OCI-LY7 (cell line): ENCODE measurements at regions not wholly inside any gene's neighbourhood (a gene's known extent, or its start where the extent isn't known, plus 50 kb on each side); places are given as distances from the start of the nearest gene placed in this dataset.

Experiments used
- BruUV-seq: library from RNA; stranded (reverse); fragments of 400-500 nt; replicated peaks from 2 replicates; lab custom pipeline; 2021; lab: Mats Ljungman, UMichigan
- CTCF ChIA-PET: fragments of 300-600 bp; sonication (Branson Sonifier 250); formaldehyde crosslinking; loops from one replicate; lab custom pipeline; 2022; ENCODE audit warnings: antibody characterized with exemption; ENCODE audit not compliant: unreplicated experiment; lab: Charles Lee
- POLR2A ChIA-PET: fragments of 300-600 bp; sonication (Branson Sonifier 250); formaldehyde crosslinking; loops from one replicate; lab custom pipeline; 2022; ENCODE audit warnings: antibody characterized with exemption; lab: Charles Lee
- DNase-seq: peaks from one replicate; pipeline ENCODE4 v3.0.0-alpha.2; 2015; ENCODE audit warnings: low spot score
- H2AFZ ChIP-seq: fragments of 200-600 bp; sonication (generic), shearing (Covaris generic); 2 replicates; pipeline ENCODE4 v1.6.1; 2014; ENCODE audit warnings: mild to moderate bottlenecking, antibody characterized with exemption, low read length, moderate library complexity
- H3K27ac ChIP-seq: fragments of 200-600 bp; sonication (generic); 2 replicates; pipeline ENCODE4 v1.5.1; 2014; ENCODE audit warnings: mixed run types, low read depth, mild to moderate bottlenecking, moderate library complexity, low read length, inconsistent platforms; ENCODE audit not compliant: poor library complexity, severe bottlenecking
- H3K36me3 ChIP-seq: fragments of 200-600 bp; sonication (generic); 2 replicates; pipeline ENCODE4 v1.6.1; 2014; ENCODE audit warnings: mild to moderate bottlenecking, antibody characterized with exemption, low read length, moderate library complexity, mixed read lengths; ENCODE audit not compliant: insufficient read depth
- H3K4me1 ChIP-seq: fragments of 200-600 bp; sonication (generic); 2 replicates; pipeline ENCODE4 v1.5.1; 2014; ENCODE audit warnings: mild to moderate bottlenecking, low read length; ENCODE audit not compliant: insufficient read depth, poor library complexity, severe bottlenecking
- H3K4me2 ChIP-seq: fragments of 200-600 bp; sonication (generic); 2 replicates; pipeline ENCODE4 v1.6.1; 2014; ENCODE audit warnings: mild to moderate bottlenecking, low read length
- H3K4me3 ChIP-seq: fragments of 200-600 bp; sonication (generic); 2 replicates; pipeline ENCODE4 v1.5.1; 2014; ENCODE audit warnings: mild to moderate bottlenecking, low read depth, low read length; ENCODE audit not compliant: poor library complexity, severe bottlenecking
- H3K79me2 ChIP-seq: fragments of 200-600 bp; sonication (generic); 2 replicates; pipeline ENCODE4 v1.6.1; 2016; ENCODE audit warnings: low read depth, mild to moderate bottlenecking, low read length, moderate library complexity, mixed read lengths; ENCODE audit not compliant: insufficient read depth
- H3K9me2 ChIP-seq: fragments of 200-600 bp; sonication (generic); 2 replicates; pipeline ENCODE4 v1.6.1; 2016; ENCODE audit warnings: mild to moderate bottlenecking, low read length, mixed read lengths; ENCODE audit not compliant: insufficient read depth
- H3K9me3 ChIP-seq: fragments of 200-600 bp; sonication (generic); 2 replicates; pipeline ENCODE4 v1.6.1; 2014; ENCODE audit warnings: mild to moderate bottlenecking, mixed run types, low read length, mixed read lengths
- H4K20me1 ChIP-seq: fragments of 200-600 bp; sonication (generic); 2 replicates; pipeline ENCODE4 v1.6.1; 2014; ENCODE audit warnings: mild to moderate bottlenecking, antibody characterized with exemption, low read length, moderate library complexity, mixed read lengths; ENCODE audit not compliant: insufficient read depth
- EZH2phosphoT487 ChIP-seq: fragments of 200-600 bp; sonication (generic); IDR thresholded peaks from 2 replicates; pipeline ENCODE4 v1.6.1; 2018; ENCODE audit warnings: low read depth, borderline replicate concordance, mild to moderate bottlenecking, mixed run types, antibody characterized with exemption, low read length, moderate library complexity, mixed read lengths
- intact Hi-C: fragments of 100-400 bp; cut with micrococcal nuclease; formaldehyde crosslinking; loops from one replicate; pipeline ENCODE4 v1.10.0; 2022; ENCODE audit not compliant: unreplicated experiment
- TF ChIP-seq, protein P1 (sequence below): fragments of 200-600 bp; sonication (generic); conservative IDR thresholded peaks from 2 replicates; pipeline ENCODE4 v1.5.1; 2014; ENCODE audit warnings: mild to moderate bottlenecking, antibody characterized with exemption, low read length, moderate library complexity, mixed read lengths

DNA sequence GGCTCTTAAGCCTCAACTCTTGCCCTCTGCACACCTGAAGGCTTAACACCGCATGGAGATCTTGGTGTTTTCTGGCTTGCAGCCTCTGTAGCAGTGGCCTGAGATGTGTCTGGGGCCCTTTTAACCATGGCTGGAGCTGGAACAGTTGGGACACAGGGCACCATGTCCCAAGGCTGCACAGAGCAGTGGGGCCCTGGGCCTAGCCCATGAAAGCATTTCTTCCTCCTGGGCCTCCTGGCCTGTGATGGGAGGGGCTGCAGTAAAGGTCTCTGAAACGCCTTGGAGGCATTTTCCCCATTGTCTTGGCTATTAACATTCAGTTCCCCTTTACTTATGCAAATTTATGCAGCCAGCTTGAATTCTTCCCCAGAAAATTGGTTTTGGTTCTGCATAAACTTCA lies 735.5 kb upstream of the ALCAM start:
- Histone ChIP-seq H3K9me2 (no peaks in the 10 kb centered on the region), H3K27ac (no peak overlapping the region), H3K79me2 (no peaks in the 10 kb centered on the region), H3K9me3 (peaks cover 6% of the 10 kb centered on the region; the same call in 1 of the 2 replicates), H3K4me3 (no peak overlapping the region), H3K4me2 (no peak overlapping the region), H4K20me1 (no peaks in the 10 kb centered on the region), H3K4me1 (no peaks in the 10 kb centered on the region), H2AFZ (no peak overlapping the region), H3K36me3 (no peaks in the 10 kb centered on the region)
- no peak for TF ChIP-seq EZH2phosphoT487
- intact Hi-C loops = no loop called here
- POLR2A ChIA-PET = no interaction called here
- CTCF ChIA-PET = no interaction called here
- no TSS peak for BruUV-seq
- no peak for DNase-seq

DNA sequence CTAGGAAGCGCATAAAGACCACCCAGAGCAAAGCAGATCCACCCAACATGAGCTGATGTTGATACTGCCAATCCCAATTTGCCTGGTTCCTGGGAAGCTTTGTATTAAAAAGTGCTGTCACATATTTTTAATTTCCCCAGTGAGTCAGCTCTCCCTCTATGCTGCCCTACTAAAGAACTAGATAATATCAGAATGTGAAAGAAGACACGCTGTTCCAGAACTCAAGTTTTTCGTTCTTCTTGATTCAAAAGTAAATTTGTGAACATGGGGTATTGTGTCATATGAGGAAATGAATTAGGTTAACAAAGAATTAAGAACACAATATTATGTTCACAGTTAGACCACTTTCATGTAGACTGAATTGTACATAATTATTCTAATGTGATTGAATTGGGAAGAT lies 734.2 kb upstream of the ALCAM start:
- H3K9me2 ChIP-seq = no peaks in the 10 kb centered on the region
- peaks cover 6% of the 10 kb centered on the region; the same call in 1 of the 2 replicates for H3K9me3 ChIP-seq
- intact Hi-C loops = no loop called here
- ChIA-PET CTCF (no interaction called here), POLR2A (no interaction called here)
- no peaks in the 10 kb centered on the region for H4K20me1 ChIP-seq
- H3K79me2 ChIP-seq = no peaks in the 10 kb centered on the region
- H3K4me3 ChIP-seq = no peak overlapping the region
- no peak for DNase-seq
- H3K4me2 ChIP-seq = no peak overlapping the region
- no peak overlapping the region for H2AFZ ChIP-seq
- no peak for TF ChIP-seq EZH2phosphoT487
- TF ChIP-seq, protein P1, sequence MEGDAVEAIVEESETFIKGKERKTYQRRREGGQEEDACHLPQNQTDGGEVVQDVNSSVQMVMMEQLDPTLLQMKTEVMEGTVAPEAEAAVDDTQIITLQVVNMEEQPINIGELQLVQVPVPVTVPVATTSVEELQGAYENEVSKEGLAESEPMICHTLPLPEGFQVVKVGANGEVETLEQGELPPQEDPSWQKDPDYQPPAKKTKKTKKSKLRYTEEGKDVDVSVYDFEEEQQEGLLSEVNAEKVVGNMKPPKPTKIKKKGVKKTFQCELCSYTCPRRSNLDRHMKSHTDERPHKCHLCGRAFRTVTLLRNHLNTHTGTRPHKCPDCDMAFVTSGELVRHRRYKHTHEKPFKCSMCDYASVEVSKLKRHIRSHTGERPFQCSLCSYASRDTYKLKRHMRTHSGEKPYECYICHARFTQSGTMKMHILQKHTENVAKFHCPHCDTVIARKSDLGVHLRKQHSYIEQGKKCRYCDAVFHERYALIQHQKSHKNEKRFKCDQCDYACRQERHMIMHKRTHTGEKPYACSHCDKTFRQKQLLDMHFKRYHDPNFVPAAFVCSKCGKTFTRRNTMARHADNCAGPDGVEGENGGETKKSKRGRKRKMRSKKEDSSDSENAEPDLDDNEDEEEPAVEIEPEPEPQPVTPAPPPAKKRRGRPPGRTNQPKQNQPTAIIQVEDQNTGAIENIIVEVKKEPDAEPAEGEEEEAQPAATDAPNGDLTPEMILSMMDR = no peak
- no peaks in the 10 kb centered on the region for H3K36me3 ChIP-seq
- no TSS peak for BruUV-seq
- no peaks in the 10 kb centered on the region for H3K4me1 ChIP-seq
- H3K27ac ChIP-seq = no peak overlapping the region

DNA sequence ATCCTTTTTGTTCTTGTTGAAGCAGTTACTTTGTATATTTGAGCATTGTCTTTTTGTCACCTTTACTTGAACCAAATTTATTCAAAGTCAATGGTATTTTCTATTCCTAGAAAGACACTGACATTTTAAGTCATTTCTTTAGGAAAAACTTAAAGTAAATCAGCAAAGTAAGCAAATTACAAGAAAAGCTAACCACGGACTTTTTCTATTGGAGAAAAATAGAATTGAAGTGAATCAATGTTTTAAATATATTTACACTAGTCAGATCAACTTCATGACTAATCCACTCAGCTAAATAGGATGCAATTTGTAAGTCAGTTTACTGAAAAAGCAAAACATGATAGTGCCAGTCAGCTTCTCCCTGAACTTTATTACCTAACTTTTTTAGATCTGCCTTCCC lies 733.8 kb upstream of the ALCAM start:
- H3K4me3 ChIP-seq = no peak overlapping the region
- intact Hi-C loops = no loop called here
- no peaks in the 10 kb centered on the region for H4K20me1 ChIP-seq
- H3K79me2 ChIP-seq = no peaks in the 10 kb centered on the region
- BruUV-seq = no TSS peak
- POLR2A ChIA-PET = no interaction called here
- no peaks in the 10 kb centered on the region for H3K9me2 ChIP-seq
- TF ChIP-seq, protein P1 = no peak
- no peak for TF ChIP-seq EZH2phosphoT487
- H3K4me2 ChIP-seq = no peak overlapping the region
- CTCF ChIA-PET = no interaction called here
- no peak for DNase-seq
- no peaks in the 10 kb centered on the region for H3K36me3 ChIP-seq
- no peaks in the 10 kb centered on the region for H3K4me1 ChIP-seq
- H3K27ac ChIP-seq = no peak overlapping the region
- peaks cover 6% of the 10 kb centered on the region; the same call in 1 of the 2 replicates for H3K9me3 ChIP-seq
- no peak overlapping the region for H2AFZ ChIP-seq
